ENCODE measurements at regions not wholly inside any gene's neighbourhood (a gene's known extent, or its start where the extent isn't known, plus 50 kb on each side); places are given as distances from the start of the nearest gene placed in this dataset.

GRCh38 chr1:208324005-208324404, 79.8 kb upstream of the PLXNA2 start:
- no peak for DNase-seq (ENCODE audit: low spot score)
- Histone ChIP-seq H3K4me3 (no peak overlapping the region), H3K9me3 (no peaks in the 10 kb centered on the region), H3K27me3 (replicated peaks; ENCODE audit: insufficient read depth) (no peaks in the 10 kb centered on the region), H3K4me1 (ENCODE audit: control insufficient read depth in 1 of 2, low read depth in 2 of 2) (no peaks in the 10 kb centered on the region), H3K27ac (no peak overlapping the region), H3K36me3 (no peaks in the 10 kb centered on the region)
- TF ChIP-seq CTCF (IDR thresholded peaks at IDR 0.05) = no peak
- ATAC-seq (ENCODE audit: insufficient number of reproducible peaks, low FRiP score, low read depth) = no peak

GRCh38 chr1:208326033-208326432, 81.8 kb upstream of the PLXNA2 start:
- DNase-seq (ENCODE audit: low spot score) (no peak), ATAC-seq (ENCODE audit: insufficient number of reproducible peaks, low FRiP score, low read depth) (no peak)
- Histone ChIP-seq H3K4me3 (no peak overlapping the region), H3K27ac (no peak overlapping the region), H3K9me3 (no peaks in the 10 kb centered on the region), H3K4me1 (ENCODE audit: control insufficient read depth in 1 of 2, low read depth in 2 of 2) (no peaks in the 10 kb centered on the region), H3K36me3 (no peaks in the 10 kb centered on the region), H3K27me3 (replicated peaks; ENCODE audit: insufficient read depth) (no peaks in the 10 kb centered on the region)
- TF ChIP-seq CTCF (IDR thresholded peaks at IDR 0.05) = no peak

DNA sequence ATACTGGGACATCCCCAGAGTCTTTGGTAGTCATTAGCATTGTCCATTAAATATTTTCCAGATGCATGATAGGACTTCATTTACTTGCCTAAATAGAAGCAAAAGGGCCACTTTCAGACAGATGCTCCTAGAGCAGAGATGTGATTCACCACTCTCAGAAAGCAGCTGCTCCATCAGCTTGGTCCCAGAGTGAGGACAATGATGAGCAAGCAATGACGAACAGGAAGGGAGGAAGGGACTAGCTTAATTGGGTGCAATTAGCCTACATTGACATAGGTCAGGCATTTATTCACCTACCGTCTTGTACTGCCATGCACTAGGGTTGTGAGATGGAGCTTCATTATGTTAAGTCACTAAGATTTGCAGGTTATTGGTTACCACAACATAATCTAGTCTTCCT, 85.1 kb upstream of the PLXNA2 start:
- ATAC-seq (ENCODE audit: insufficient number of reproducible peaks, low FRiP score, low read depth) (no peak), DNase-seq (ENCODE audit: low spot score) (no peak)
- H3K4me1 ChIP-seq (ENCODE audit: control insufficient read depth in 1 of 2, low read depth in 2 of 2) = no peaks in the 10 kb centered on the region
- H3K36me3 ChIP-seq = no peaks in the 10 kb centered on the region
- H3K27ac ChIP-seq = no peak overlapping the region
- no peak for TF ChIP-seq CTCF (IDR thresholded peaks at IDR 0.05)
- H3K9me3 ChIP-seq = no peaks in the 10 kb centered on the region
- H3K4me3 ChIP-seq = no peak overlapping the region
- H3K27me3 ChIP-seq (replicated peaks; ENCODE audit: insufficient read depth) = no peaks in the 10 kb centered on the region

GRCh38 chr1:208332036-208332773, 88.0 kb upstream of the PLXNA2 start:
- ATAC-seq (ENCODE audit: insufficient number of reproducible peaks, low FRiP score, low read depth) (no peak), DNase-seq (ENCODE audit: low spot score) (no peak)
- H3K4me3 ChIP-seq = no peak overlapping the region
- no peak overlapping the region for H3K27ac ChIP-seq
- no peaks in the 10 kb centered on the region for H3K27me3 ChIP-seq (replicated peaks; ENCODE audit: insufficient read depth)
- no peaks in the 10 kb centered on the region for H3K4me1 ChIP-seq (ENCODE audit: control insufficient read depth in 1 of 2, low read depth in 2 of 2)
- no peaks in the 10 kb centered on the region for H3K36me3 ChIP-seq
- H3K9me3 ChIP-seq = no peaks in the 10 kb centered on the region
- TF ChIP-seq CTCF (IDR thresholded peaks at IDR 0.05) = no peak

DNA sequence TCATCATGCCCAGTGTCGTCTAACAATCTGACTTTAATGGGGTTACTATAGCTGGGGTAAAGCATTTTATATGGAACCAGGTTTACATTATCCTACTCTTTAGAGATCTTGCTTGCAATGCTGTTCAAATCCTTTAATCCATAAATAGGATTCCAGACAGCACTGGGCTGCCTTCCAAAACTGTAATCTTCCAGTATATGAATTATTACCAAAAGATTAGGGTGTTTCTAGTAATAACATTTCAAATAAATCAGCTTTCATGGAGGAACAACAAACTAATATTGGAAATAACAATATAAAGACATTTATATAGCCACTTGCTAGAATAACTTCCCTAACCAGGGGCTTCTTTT, 88.6 kb upstream of the PLXNA2 start:
- Histone ChIP-seq H3K36me3 (no peaks in the 10 kb centered on the region), H3K27ac (no peak overlapping the region), H3K27me3 (replicated peaks; ENCODE audit: insufficient read depth) (no peaks in the 10 kb centered on the region), H3K9me3 (no peaks in the 10 kb centered on the region), H3K4me1 (ENCODE audit: control insufficient read depth in 1 of 2, low read depth in 2 of 2) (no peaks in the 10 kb centered on the region), H3K4me3 (no peak overlapping the region)
- TF ChIP-seq CTCF (IDR thresholded peaks at IDR 0.05) = no peak
- DNase-seq (ENCODE audit: low spot score) (no peak), ATAC-seq (ENCODE audit: insufficient number of reproducible peaks, low FRiP score, low read depth) (no peak)

Measured in thoracic aorta (tissue), 2 donors.